Right lobe of liver (tissue), 6 donors: ENCODE measurements at regions not wholly inside any gene's neighbourhood (a gene's known extent, or its start where the extent isn't known, plus 50 kb on each side); places are given as distances from the start of the nearest gene placed in this dataset.
"Not testable (repeated sequence)": the region's sequence is repeated elsewhere in the genome, so short reads cannot be mapped to it uniquely, and the experiment has no call there.

Experiments used
- ATAC-seq, 4 donors: fragments of 200-7000 bp; cut with Tn5 transposase; one replicate each; pipeline ENCODE4 v1.9.1; 2020; ENCODE audit warnings: mild to moderate bottlenecking in 4 of 4, moderate library complexity in 4 of 4
- DNase-seq, 3 donors: peaks; one replicate each; pipeline ENCODE4 v3.0.0-alpha.2; 2020
- H3K27ac ChIP-seq, 3 donors: fragments of 200-600 bp; one replicate each; pipeline ENCODE4 v1.8.0; 2022
- H3K27me3 ChIP-seq, 2 donors: fragments of 200-600 bp; one replicate each; pipeline ENCODE4 v1.8.0; 2022
- H3K36me3 ChIP-seq, 4 donors: fragments of 200-600 bp; sonication (generic) in 1 of 4; one replicate each; pipeline versions ENCODE4 v1.5.1 to v1.8.0; 2017 to 2022; ENCODE audit warnings: control low read depth in 1 of 4
- H3K4me1 ChIP-seq, 4 donors: fragments of 200-600 bp; sonication (generic) in 1 of 4; one replicate each; pipeline versions ENCODE4 v1.5.1 to v1.8.0; 2017 to 2022; ENCODE audit warnings: control low read depth in 1 of 4
- H3K4me3 ChIP-seq, 3 donors: fragments of 200-600 bp; one replicate each; pipeline ENCODE4 v1.8.0; 2022
- H3K9me3 ChIP-seq, 4 donors: fragments of 200-600 bp; sonication (generic) in 1 of 4; one replicate each; pipeline versions ENCODE4 v1.5.1 to v1.8.0; 2017 to 2022; ENCODE audit warnings: control low read depth in 1 of 4
- POLR2A ChIP-seq: fragments of 450-650 bp; IDR thresholded peaks from one replicate; pipeline ENCODE4 v1.6.1; 2017; ENCODE audit warnings: antibody characterized with exemption, mild to moderate bottlenecking
- WGBS: methylation state at CpG from one replicate; pipeline ENCODE4 v1.1.6; 2018; ENCODE audit warnings: low coverage, low lambda C conversion rate; ENCODE audit not compliant: insufficient coverage; ENCODE audit errors: missing lambda C conversion rate; 5-methylcytosine and 5-hydroxymethylcytosine counted together
- intact Hi-C, 2 donors: fragments of 100-400 bp; cut with DNase I; formaldehyde crosslinking; loops; one replicate each; pipeline versions ENCODE4 v1.11.2 to v1.14.1; 2022
- TF ChIP-seq, protein P1 (sequence below), 4 donors: fragments of 200-600 bp in 3 of 4; fragments of 450-650 bp in 1 of 4; IDR thresholded peaks; one replicate each; pipeline versions ENCODE4 v1.5.1 to v1.8.0; 2016 to 2022; ENCODE audit warnings: antibody characterized with exemption in 4 of 4, mild to moderate bottlenecking in 2 of 4
- donor health status: DM: no; HTN: yes; CAD: no.
- donor health status: DM: no; HTN: no; CAD: no.
- donor health status: DM: no; HTN: no; CAD: no.
- donor health status: DM: no; HTN: yes; CAD: no.
- donor health status: DM: no; HTN: yes; CAD: no.

DNA sequence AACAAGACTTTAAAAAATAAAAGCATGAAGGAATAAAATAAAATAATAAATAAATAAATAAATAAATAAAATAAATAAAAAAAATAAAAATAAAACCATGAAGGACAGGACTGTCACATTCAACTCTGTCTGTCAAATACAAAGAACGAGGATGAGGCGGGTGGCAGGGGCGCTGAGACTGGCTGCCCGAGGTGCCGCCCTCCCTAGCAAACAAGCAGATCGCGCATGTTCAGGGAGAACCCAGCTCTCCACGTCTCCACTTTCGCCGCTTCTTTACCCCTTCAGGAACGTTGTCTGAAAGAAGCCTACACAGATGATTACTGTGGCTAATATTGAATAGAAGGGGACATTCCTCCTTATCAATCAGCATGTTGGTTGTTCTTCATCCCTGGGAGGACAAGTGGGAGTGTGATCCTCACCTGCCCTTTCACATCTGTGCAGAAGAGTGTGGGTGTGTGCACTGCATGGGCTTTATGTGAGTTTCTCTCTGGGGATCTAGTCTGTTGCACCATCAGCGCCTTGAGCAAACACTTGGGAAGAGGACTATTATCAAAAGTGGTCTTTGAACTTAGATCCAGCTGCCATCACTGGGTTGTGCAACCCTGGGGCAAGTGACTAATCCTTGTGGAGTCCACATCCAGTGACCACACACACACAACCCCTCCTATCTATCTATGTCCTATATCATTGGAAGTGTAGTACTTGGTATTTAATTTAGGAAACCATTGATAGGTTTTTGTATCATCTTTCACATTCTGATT is 399.2 kb downstream of the IRX2 start:
- intact Hi-C loops: no loop called here
- 63% methylated on average over 12 of the region's 12 CpGs for WGBS
- TF ChIP-seq, protein P1, sequence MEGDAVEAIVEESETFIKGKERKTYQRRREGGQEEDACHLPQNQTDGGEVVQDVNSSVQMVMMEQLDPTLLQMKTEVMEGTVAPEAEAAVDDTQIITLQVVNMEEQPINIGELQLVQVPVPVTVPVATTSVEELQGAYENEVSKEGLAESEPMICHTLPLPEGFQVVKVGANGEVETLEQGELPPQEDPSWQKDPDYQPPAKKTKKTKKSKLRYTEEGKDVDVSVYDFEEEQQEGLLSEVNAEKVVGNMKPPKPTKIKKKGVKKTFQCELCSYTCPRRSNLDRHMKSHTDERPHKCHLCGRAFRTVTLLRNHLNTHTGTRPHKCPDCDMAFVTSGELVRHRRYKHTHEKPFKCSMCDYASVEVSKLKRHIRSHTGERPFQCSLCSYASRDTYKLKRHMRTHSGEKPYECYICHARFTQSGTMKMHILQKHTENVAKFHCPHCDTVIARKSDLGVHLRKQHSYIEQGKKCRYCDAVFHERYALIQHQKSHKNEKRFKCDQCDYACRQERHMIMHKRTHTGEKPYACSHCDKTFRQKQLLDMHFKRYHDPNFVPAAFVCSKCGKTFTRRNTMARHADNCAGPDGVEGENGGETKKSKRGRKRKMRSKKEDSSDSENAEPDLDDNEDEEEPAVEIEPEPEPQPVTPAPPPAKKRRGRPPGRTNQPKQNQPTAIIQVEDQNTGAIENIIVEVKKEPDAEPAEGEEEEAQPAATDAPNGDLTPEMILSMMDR (IDR thresholded peaks at IDR 0.05): no peak
- TF ChIP-seq POLR2A: no peak
- no peaks in the 10 kb centered on the region for H3K4me1 ChIP-seq
- no peak overlapping the region for H3K27ac ChIP-seq
- no peaks in the 10 kb centered on the region for H3K27me3 ChIP-seq
- DNase-seq: peak in 1 of 3 donors; percentile 49
- H3K9me3 ChIP-seq: no peaks in the 10 kb centered on the region
- ATAC-seq: peak in 3 of 4 donors; percentile 48 to 95 (median 56)
- no peak overlapping the region for H3K4me3 ChIP-seq
- no peaks in the 10 kb centered on the region for H3K36me3 ChIP-seq

DNA sequence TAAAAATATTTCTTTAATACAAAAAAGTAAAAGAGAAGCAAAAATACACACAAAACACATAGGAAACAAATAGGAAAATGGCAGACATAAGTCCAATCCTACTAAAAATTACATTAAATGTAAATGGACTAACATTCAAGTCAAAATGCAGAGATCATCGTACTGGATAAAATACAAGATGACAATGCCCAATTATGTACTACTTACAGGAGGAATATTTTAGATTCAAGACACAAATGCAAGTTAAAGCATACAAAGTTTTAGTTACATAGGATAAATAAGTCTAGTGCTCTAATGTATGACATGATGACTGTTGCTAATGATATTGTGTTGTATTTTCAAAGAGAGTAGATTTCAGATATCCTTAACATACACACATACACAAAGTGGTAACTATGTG is 401.7 kb downstream of the IRX2 start:
- H3K27me3 ChIP-seq, ATAC-seq, H3K9me3 ChIP-seq, intact Hi-C loops, H3K36me3 ChIP-seq, H3K4me3 ChIP-seq, H3K4me1 ChIP-seq, DNase-seq, H3K27ac ChIP-seq: not testable (repeated sequence)
- 75% methylated on average over 1 of the region's 1 CpG for WGBS

DNA sequence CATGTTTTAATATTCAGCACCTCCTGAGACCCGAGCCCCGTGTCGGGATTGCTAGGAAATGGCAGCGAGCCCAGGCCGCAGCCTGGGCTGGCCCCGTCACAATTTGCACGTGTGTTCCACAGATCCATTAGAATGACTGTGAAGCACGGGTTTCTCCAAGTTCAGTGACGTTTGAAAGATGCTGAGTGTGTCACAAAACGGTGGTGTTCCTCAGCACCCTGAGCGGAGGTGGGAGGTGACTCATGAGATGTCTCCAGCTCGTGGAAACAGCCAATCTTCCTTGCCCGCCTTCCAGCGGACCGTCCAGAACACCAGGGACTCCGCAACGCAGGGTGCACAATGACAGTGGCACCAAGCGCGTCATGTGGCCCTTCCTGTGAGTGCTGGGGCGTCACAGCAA is 412.8 kb downstream of the IRX2 start:
- ATAC-seq (no peak), DNase-seq (no peak)
- Histone ChIP-seq H3K27ac (no peak overlapping the region), H3K36me3 (no peaks in the 10 kb centered on the region), H3K27me3 (no peaks in the 10 kb centered on the region), H3K4me3 (no peak overlapping the region), H3K9me3 (no peaks in the 10 kb centered on the region), H3K4me1 (no peaks in the 10 kb centered on the region)
- WGBS: 68% methylated on average over 8 of the region's 20 CpGs
- intact Hi-C loops: no loop called here
- TF ChIP-seq, protein P1 (IDR thresholded peaks at IDR 0.05): no peak
- TF ChIP-seq POLR2A: no peak

DNA sequence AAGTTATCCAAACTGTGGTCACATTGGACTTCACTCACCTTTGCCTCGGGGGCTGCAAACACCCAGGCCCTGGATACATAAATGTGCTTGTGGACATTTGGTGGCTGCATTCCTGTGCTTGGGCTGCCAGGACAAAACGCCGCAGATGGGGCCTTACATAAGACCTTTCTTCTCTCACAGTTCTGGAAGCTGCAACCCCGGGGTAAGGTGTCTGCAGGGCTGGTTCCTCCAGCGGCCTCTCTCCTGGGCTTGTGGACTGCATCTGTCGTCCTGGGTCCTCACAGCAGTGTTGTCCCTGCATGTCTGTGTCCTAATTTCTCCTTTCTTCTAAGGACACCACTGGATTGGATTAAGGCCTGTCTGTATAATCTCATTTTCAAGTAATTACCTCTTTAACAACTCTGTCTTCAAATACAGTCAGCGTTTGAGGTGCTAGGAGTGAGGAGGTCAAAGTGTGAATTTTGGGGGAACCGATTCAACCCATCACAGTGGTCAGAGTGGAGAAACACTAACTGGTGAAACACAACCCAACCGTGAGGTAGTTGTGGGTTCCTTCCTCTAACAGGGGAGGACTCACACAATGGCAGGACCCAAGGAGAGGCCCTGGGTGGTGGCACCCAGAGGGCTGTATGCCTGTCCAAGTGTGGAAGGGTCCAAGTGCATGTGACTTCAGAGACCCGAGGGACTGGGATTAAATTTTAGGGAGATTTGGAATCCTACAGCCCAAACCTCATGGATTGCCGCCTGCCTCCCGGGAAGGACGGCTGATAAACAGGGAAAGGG is 415.6 kb downstream of the IRX2 start:
- no peak for ATAC-seq
- DNase-seq: no peak
- no peaks in the 10 kb centered on the region for H3K36me3 ChIP-seq
- H3K4me1 ChIP-seq: no peaks in the 10 kb centered on the region
- H3K4me3 ChIP-seq: no peak overlapping the region
- H3K27ac ChIP-seq: no peak overlapping the region
- H3K27me3 ChIP-seq: no peaks in the 10 kb centered on the region
- H3K9me3 ChIP-seq: no peaks in the 10 kb centered on the region
- WGBS: 47% methylated on average over 7 of the region's 13 CpGs
- TF ChIP-seq POLR2A: no peak
- TF ChIP-seq, protein P1 (IDR thresholded peaks at IDR 0.05): no peak
- intact Hi-C loops: no loop called here

DNA sequence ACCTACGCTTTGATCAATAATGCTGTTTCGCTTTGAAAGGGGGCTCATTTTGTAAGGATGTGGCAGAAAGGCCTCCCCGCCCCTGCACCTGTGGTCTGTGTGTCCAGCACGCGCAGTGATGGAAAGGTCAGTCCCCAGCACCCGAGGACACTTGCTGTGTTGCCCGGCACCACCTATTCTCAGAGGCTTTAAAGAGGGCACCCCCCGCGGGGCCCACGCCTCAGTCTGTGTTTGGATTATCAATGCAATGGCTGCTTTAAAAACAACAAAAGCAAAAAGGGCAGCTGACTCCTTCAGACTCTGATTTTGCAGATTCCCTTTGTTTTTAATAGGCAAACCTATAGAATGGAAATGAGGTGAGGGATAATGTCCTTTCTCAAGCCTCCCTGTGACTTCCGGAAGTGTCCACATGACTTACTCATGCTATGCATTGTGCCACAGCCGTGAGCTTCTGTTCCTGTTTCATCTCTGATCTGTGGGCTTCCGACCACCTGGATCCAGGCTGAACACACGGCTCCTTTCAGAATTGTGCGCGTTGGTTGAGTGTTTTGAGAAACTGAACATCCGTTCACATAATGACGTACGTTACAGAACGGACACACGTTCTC is 416.2 kb downstream of the IRX2 start:
- Histone ChIP-seq H3K4me3 (no peak overlapping the region), H3K4me1 (no peaks in the 10 kb centered on the region), H3K36me3 (no peaks in the 10 kb centered on the region), H3K9me3 (no peaks in the 10 kb centered on the region), H3K27me3 (no peaks in the 10 kb centered on the region), H3K27ac (no peak overlapping the region)
- DNase-seq (no peak), ATAC-seq (no peak)
- TF ChIP-seq, protein P1 (IDR thresholded peaks at IDR 0.05): no peak
- TF ChIP-seq POLR2A: no peak
- intact Hi-C loops: no loop called here
- 59% methylated on average over 17 of the region's 21 CpGs for WGBS
